HG03521 (cell line): ENCODE measurements at regions not wholly inside any gene's neighbourhood (a gene's known extent, or its start where the extent isn't known, plus 50 kb on each side); places are given as distances from the start of the nearest gene placed in this dataset.

Experiments used
- ATAC-seq: cut with Tn5 transposase; IDR thresholded peaks from one replicate; pipeline ENCODE4 v1.9.1; 2021; ENCODE audit warnings: mild to moderate bottlenecking, moderate library complexity; ENCODE audit not compliant: unreplicated experiment

GRCh38 chr2:220452561-220452960, 825.1 kb downstream of the SLC4A3 start:
- no peak for ATAC-seq

- ATAC-seq, result no peak
Measured at GRCh38 chr2:220455351-220455990, 828.0 kb downstream of the SLC4A3 start.

GRCh38 chr2:220458051-220458450, 830.6 kb downstream of the SLC4A3 start:
- ATAC-seq, result no peak

GRCh38 chr2:220460257-220460985, 833.0 kb downstream of the SLC4A3 start:
- ATAC-seq, result no peak

- no peak for ATAC-seq
Measured at GRCh38 chr2:220463876-220464275, 836.4 kb downstream of the SLC4A3 start.

GRCh38 chr2:220465700-220466099, 838.3 kb downstream of the SLC4A3 start:
- no peak for ATAC-seq

GRCh38 chr2:220466251-220466691, 838.8 kb downstream of the SLC4A3 start:
- ATAC-seq, result no peak

- ATAC-seq, result no peak
Measured at GRCh38 chr2:220469201-220469600, 841.8 kb downstream of the SLC4A3 start.

- no peak for ATAC-seq
Measured at GRCh38 chr2:220473611-220474010, 846.2 kb downstream of the SLC4A3 start.

- ATAC-seq, result no peak
Measured at GRCh38 chr2:220476877-220477276, 849.4 kb downstream of the SLC4A3 start.

- no peak for ATAC-seq
Measured at GRCh38 chr2:220478305-220479058, 851.1 kb downstream of the SLC4A3 start.

GRCh38 chr2:220482716-220483115, 855.3 kb downstream of the SLC4A3 start:
- no peak for ATAC-seq

GRCh38 chr2:220489121-220489520, 861.7 kb downstream of the SLC4A3 start:
- no peak for ATAC-seq

GRCh38 chr2:220491670-220492069, 864.2 kb downstream of the SLC4A3 start:
- no peak for ATAC-seq

- ATAC-seq, result no peak
Measured at GRCh38 chr2:220493871-220494525, 866.6 kb downstream of the SLC4A3 start.

- no peak for ATAC-seq
Measured at GRCh38 chr2:220496513-220496912, 869.1 kb downstream of the SLC4A3 start.

- no peak for ATAC-seq
Measured at GRCh38 chr2:220499225-220499624, 871.8 kb downstream of the SLC4A3 start.

GRCh38 chr2:220502539-220502938, 875.1 kb downstream of the SLC4A3 start:
- no peak for ATAC-seq

- no peak for ATAC-seq
Measured at GRCh38 chr2:220503431-220503830, 876.0 kb downstream of the SLC4A3 start.

- ATAC-seq, result no peak
Measured at GRCh38 chr2:220504938-220505503, 877.6 kb downstream of the SLC4A3 start.

GRCh38 chr2:220506466-220506865, 879.0 kb downstream of the SLC4A3 start:
- ATAC-seq, result no peak
